ENCODE measurements at regions not wholly inside any gene's neighbourhood (a gene's known extent, or its start where the extent isn't known, plus 50 kb on each side); places are given as distances from the start of the nearest gene placed in this dataset.

DNA sequence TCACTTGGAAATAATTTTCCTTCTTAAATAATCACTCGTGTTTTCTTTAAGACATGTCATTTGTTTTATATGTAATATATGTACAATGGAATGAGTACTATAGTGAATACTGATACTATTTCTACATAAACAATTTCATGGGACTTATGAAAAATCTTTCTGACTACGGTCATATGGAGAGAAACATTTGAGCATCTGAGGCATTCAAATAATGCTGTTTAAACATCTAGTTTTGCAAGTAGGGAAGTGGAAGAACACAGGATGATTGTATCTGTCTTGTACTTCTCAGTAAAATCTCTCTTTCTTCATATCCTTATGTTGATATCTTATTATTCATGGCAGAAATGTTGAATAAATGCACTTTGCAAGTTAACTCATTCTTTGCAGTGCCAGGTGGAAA is 599.5 kb upstream of the KCNMB2 start:
- FAIRE-seq (peak; percentile 29), DNase-seq (ENCODE audit: insufficient read length, low spot score) (no peak)
- TF ChIP-seq, protein P1, sequence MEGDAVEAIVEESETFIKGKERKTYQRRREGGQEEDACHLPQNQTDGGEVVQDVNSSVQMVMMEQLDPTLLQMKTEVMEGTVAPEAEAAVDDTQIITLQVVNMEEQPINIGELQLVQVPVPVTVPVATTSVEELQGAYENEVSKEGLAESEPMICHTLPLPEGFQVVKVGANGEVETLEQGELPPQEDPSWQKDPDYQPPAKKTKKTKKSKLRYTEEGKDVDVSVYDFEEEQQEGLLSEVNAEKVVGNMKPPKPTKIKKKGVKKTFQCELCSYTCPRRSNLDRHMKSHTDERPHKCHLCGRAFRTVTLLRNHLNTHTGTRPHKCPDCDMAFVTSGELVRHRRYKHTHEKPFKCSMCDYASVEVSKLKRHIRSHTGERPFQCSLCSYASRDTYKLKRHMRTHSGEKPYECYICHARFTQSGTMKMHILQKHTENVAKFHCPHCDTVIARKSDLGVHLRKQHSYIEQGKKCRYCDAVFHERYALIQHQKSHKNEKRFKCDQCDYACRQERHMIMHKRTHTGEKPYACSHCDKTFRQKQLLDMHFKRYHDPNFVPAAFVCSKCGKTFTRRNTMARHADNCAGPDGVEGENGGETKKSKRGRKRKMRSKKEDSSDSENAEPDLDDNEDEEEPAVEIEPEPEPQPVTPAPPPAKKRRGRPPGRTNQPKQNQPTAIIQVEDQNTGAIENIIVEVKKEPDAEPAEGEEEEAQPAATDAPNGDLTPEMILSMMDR (IDR thresholded peaks at IDR 0.05; ENCODE audit: insufficient read depth, missing control alignments) = no peak

DNA sequence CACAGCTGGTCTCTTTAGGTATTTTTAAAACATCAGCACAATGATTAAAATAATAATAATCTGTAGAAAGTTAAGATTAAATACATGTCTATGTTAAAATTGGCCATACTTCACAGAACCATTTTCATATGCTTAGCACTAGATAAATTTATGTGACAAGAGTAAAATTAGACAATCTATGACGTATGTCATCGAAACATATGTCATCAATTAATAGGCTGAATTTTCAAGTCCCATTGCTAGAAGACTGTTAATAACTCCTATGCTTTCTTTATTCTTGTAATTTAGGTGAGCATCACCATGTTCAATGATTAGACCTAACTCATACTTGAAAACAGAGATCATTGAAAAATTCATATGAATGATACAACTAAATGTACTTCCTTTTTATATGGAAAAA is 593.3 kb upstream of the KCNMB2 start:
- DNase-seq (ENCODE audit: insufficient read length, low spot score) (no peak), FAIRE-seq (no peak)
- TF ChIP-seq, protein P1 (IDR thresholded peaks at IDR 0.05; ENCODE audit: insufficient read depth, missing control alignments) = no peak

DNA sequence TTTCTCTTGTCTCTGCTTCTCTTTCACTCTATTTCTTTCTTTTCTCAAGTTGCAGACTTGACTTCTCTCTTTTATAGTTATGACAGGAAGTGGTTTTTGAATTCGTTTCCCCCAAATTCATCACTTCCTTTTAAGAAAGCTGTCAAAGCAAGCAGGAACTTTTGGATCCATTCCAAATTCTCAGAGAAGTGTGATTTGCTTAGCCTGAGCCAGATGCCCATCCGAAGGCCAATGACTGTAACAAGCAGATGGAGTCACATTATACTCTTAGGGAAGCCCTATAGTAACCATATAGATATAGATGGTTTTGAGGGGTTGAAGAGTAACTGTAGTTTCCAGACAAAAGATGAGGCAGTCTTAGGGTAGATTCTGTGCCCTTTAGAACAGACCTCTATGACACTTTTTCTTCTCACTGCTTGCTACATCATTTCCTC is 592.0 kb upstream of the KCNMB2 start:
- TF ChIP-seq, protein P1 (IDR thresholded peaks at IDR 0.05; ENCODE audit: insufficient read depth, missing control alignments) = no peak
- DNase-seq (ENCODE audit: insufficient read length, low spot score) = no peak
- FAIRE-seq = no peak

DNA sequence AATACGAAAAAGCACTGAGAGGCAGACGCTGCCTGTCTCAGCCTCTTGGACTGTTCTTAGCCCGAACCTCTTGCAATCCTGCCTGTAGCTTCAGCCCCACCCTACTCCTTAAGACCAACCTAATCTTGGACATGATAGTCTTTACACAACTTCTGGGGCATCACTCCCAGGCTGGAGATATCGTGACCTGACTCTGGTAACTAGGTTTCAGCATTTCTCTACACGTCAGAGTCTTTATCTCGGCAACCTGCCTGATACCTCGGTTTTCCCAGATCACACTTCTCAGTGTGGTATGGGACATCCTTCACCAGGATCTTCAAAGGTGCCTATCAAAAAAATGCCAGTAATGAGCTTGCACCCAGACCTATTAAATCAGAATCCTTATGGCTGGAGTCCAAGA is 590.2 kb upstream of the KCNMB2 start:
- TF ChIP-seq, protein P1 (IDR thresholded peaks at IDR 0.05; ENCODE audit: insufficient read depth, missing control alignments) = no peak
- DNase-seq (ENCODE audit: insufficient read length, low spot score) (no peak), FAIRE-seq (no peak)

DNA sequence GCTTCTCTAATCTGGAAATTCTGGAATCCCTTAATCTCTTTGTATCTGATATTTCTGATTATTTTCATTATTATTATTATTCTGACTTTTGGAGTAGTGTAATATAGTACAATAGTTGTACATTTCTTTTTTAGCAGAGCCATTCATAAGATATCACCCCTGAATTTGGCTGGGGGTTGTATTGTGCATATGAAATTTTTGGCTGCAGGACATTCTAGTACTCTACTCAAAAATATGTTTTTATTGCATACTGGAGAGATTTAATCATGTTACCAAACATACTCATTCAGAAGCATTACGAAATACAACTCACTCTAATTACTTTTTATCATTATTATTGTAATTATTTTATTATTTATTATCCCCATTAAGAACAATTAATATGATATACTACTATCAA is 589.7 kb upstream of the KCNMB2 start:
- TF ChIP-seq, protein P1 (IDR thresholded peaks at IDR 0.05; ENCODE audit: insufficient read depth, missing control alignments) = no peak
- FAIRE-seq (no peak), DNase-seq (ENCODE audit: insufficient read length, low spot score) (no peak)

DNA sequence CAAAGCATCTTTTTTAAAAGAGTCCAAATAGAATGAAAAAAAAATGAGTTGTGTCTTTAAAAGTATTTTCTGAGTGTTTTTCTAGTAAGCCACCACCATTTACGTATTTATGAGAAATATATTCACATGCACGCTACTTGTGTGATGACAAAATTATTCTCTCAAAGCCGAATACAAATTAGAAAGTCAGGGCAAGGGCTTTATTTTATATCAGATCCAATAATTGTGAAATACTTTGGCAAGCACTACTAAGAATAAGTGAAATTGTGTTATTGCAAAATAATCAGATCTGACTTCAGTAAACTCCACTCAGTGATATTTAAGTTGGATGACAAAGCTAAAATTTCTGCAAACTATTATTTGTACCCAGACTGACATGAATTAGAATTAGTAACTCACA is 589.3 kb upstream of the KCNMB2 start:
- FAIRE-seq (no peak), DNase-seq (ENCODE audit: insufficient read length, low spot score) (no peak)
- TF ChIP-seq, protein P1 (IDR thresholded peaks at IDR 0.05; ENCODE audit: insufficient read depth, missing control alignments) = no peak

DNA sequence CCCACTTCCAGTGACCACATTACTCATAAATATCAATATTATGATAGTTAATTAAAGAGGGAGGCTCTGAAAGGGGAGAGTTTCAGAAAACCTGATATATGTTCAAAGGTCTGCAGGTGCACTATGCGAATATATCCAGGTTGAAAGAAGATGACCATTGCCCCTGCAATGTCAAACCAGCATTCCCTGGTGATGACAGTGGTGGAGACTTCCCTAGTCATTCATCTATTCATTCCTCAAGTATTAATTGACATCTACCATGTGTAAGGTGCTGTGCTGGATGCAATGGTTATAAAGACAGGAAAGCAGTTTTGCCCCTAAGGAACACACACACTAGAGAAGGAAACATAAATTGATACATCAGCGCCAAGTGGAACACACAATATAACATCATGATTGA is 588.3 kb upstream of the KCNMB2 start:
- TF ChIP-seq, protein P1 (IDR thresholded peaks at IDR 0.05; ENCODE audit: insufficient read depth, missing control alignments) = no peak
- no peak for DNase-seq (ENCODE audit: insufficient read length, low spot score)
- FAIRE-seq = no peak
